HepG2 (cell line): ENCODE measurements at regions not wholly inside any gene's neighbourhood (a gene's known extent, or its start where the extent isn't known, plus 50 kb on each side); places are given as distances from the start of the nearest gene placed in this dataset.

Experiments
- ATAC-seq: fragments of 200-7000 bp; cut with Tn5 transposase; 3 replicates; pipeline ENCODE4 v1.9.1; 2020; ENCODE audit warnings: mild to moderate bottlenecking, moderate library complexity
- BruUV-seq: library from RNA; stranded (reverse); fragments of 400-500 nt; replicated peaks from 2 replicates; lab custom pipeline; 2021; lab: Mats Ljungman, UMichigan
- CTCF ChIA-PET: fragments of 300-600 bp; formaldehyde crosslinking; extraction: SDS; loops from one replicate; lab custom pipeline; 2021; ENCODE audit warnings: low total read pairs, inconsistent platforms, low intra/inter-chr PET ratio; lab: Yijun Ruan, JAX
- POLR2A ChIA-PET: fragments of 350-600 bp; sonication (Branson Sonifier 250); formaldehyde crosslinking; loops from one replicate; lab custom pipeline; 2020; ENCODE audit warnings: antibody characterized with exemption, inconsistent platforms; lab: Yijun Ruan, JAX
- DNase-seq: peaks from one replicate; pipeline ENCODE4 v3.0.0-alpha.2; 2015; ENCODE audit warnings: low spot score
- FAIRE-seq: peaks from 3 replicates; lab custom pipeline; 2011; peaks lifted over from hg19 to GRCh38; lab: Jason Lieb, UNC
- H2AFZ ChIP-seq: one replicate; pipeline ENCODE4 v1.6.1; 2011; ENCODE audit warnings: low read length, inconsistent platforms
- H3K27ac ChIP-seq: fragments of 300-600 bp; 3 replicates; pipeline ENCODE4 v1.8.0; 2011; ENCODE audit warnings: mixed run types, mild to moderate bottlenecking, mixed read lengths, low read length, inconsistent platforms; ENCODE audit not compliant: insufficient read depth; ENCODE audit errors: extremely low read length
- H3K27me3 ChIP-seq, 2 experiments: fragments of 200-600 bp in 1 of 2; 2 replicates in 1 of 2; 3 replicates in 1 of 2; pipeline versions ENCODE4 v1.6.0 to v1.8.0; 2011; ENCODE audit warnings: low read length in 2 of 2, mild to moderate bottlenecking in 2 of 2, moderate library complexity in 2 of 2, inconsistent platforms in 1 of 2; ENCODE audit not compliant: insufficient read depth in 2 of 2, control insufficient read depth in 1 of 2
- H3K36me3 ChIP-seq, 2 experiments: fragments of 200-600 bp in 1 of 2; replicated peaks in 1 of 2; 2 replicates in 1 of 2; 3 replicates in 1 of 2; pipeline versions ENCODE4 v1.5.1 to v1.8.0; 2011; ENCODE audit warnings: low read length in 2 of 2, inconsistent platforms in 1 of 2; ENCODE audit not compliant: insufficient read depth in 2 of 2, control insufficient read depth in 1 of 2
- H3K4me1 ChIP-seq: 2 replicates; pipeline ENCODE4 v1.5.1; 2012; ENCODE audit warnings: low read length, inconsistent platforms; ENCODE audit not compliant: insufficient read depth
- H3K4me2 ChIP-seq: 2 replicates; pipeline ENCODE4 v1.6.0; 2011; ENCODE audit warnings: low read depth, low read length, inconsistent platforms
- H3K4me3 ChIP-seq, 3 experiments: fragments of 200-600 bp in 1 of 3; sonication (generic), shearing (Covaris generic) in 1 of 3; replicated peaks in 1 of 3; 2 replicates each; pipeline ENCODE4 v1.5.1; 2011 to 2016; ENCODE audit warnings: low read length in 3 of 3, inconsistent platforms in 2 of 3, low read depth in 2 of 3, mild to moderate bottlenecking in 2 of 3, control low read depth in 1 of 3, mixed read lengths in 1 of 3; ENCODE audit not compliant: insufficient read depth in 1 of 3
- H3K79me2 ChIP-seq: one replicate; pipeline ENCODE4 v1.6.1; 2011; ENCODE audit warnings: low read length, inconsistent platforms; ENCODE audit not compliant: insufficient read depth
- H3K9ac ChIP-seq: 2 replicates; pipeline ENCODE4 v1.6.0; 2011; ENCODE audit warnings: mild to moderate bottlenecking, low read depth, low read length, inconsistent platforms; ENCODE audit not compliant: insufficient read depth
- H3K9me3 ChIP-seq: 2 replicates; pipeline ENCODE4 v1.5.1; 2012; ENCODE audit warnings: mild to moderate bottlenecking, low read length
- H4K20me1 ChIP-seq: 2 replicates; pipeline ENCODE4 v1.6.0; 2011; ENCODE audit warnings: inconsistent platforms, mild to moderate bottlenecking, low read length, moderate library complexity; ENCODE audit not compliant: insufficient read depth
- AHDC1 ChIP-seq: sonication (generic); formaldehyde crosslinking; IDR thresholded peaks from 2 replicates; pipeline ENCODE4 v1.5.1; 2020; ENCODE audit warnings: mild to moderate bottlenecking, missing genetic modification reagents, borderline replicate concordance
- GATAD2A ChIP-seq: IDR thresholded peaks from 2 replicates; pipeline ENCODE4 v1.6.1; 2016
- IRF9 ChIP-seq: sonication (generic); formaldehyde crosslinking; IDR thresholded peaks from 2 replicates; pipeline ENCODE4 v1.8.0; 2022; ENCODE audit warnings: missing genetic modification reagents, mild to moderate bottlenecking, borderline replicate concordance
- KDM1A ChIP-seq: IDR thresholded peaks from 2 replicates; pipeline ENCODE4 v1.6.1; 2016; ENCODE audit warnings: missing compliant biosample characterization
- KMT2B ChIP-seq: IDR thresholded peaks from 2 replicates; pipeline ENCODE4 v1.6.1; 2016; ENCODE audit warnings: missing genetic modification reagents, missing compliant biosample characterization
- RBM22 ChIP-seq: fragments of 200-400 bp; formaldehyde crosslinking; optimal IDR thresholded peaks from 2 replicates; pipeline ENCODE3; 2017; ENCODE audit warnings: mild to moderate bottlenecking, low read length, moderate library complexity
- RCOR2 ChIP-seq: IDR thresholded peaks from 2 replicates; pipeline ENCODE4 v1.6.1; 2016; ENCODE audit warnings: missing biosample characterization, missing genetic modification reagents
- RXRB ChIP-seq: IDR thresholded peaks from 2 replicates; pipeline ENCODE4 v1.6.1; 2016; ENCODE audit warnings: borderline replicate concordance, missing genetic modification reagents, missing compliant biosample characterization
- SALL1 ChIP-seq: sonication (generic); formaldehyde crosslinking; IDR thresholded peaks from 2 replicates; pipeline ENCODE4 v1.8.0; 2022; ENCODE audit warnings: mild to moderate bottlenecking, missing genetic modification reagents
- SOX13 ChIP-seq, 3 experiments: fragments of 450-650 bp in 1 of 3; sonication (generic) in 1 of 3; formaldehyde crosslinking in 1 of 3; IDR thresholded peaks in 2 of 3; conservative IDR thresholded peaks in 1 of 3; 2 replicates each; pipeline versions ENCODE4 v1.5.0 to v1.6.1; 2016 to 2020; ENCODE audit warnings: antibody characterized with exemption in 1 of 3, mild to moderate bottlenecking in 1 of 3, missing compliant biosample characterization in 1 of 3, missing genetic modification reagents in 1 of 3, moderate library complexity in 1 of 3
- ZBTB21 ChIP-seq: sonication (generic); formaldehyde crosslinking; IDR thresholded peaks from 2 replicates; pipeline ENCODE4 v1.4.0; 2020; ENCODE audit warnings: missing genetic modification reagents
- ZNF143 ChIP-seq: sonication (generic); formaldehyde crosslinking; IDR thresholded peaks from 2 replicates; pipeline ENCODE4 v1.4.0; 2020; ENCODE audit warnings: missing genetic modification reagents
- ZNF772 ChIP-seq: sonication (generic); formaldehyde crosslinking; IDR thresholded peaks from 2 replicates; pipeline ENCODE4 v1.5.0; 2020; ENCODE audit warnings: mild to moderate bottlenecking, missing genetic modification reagents
- WGBS: methylation state at CpG from one replicate; pipeline ENCODE4 v1.1.6; 2017; ENCODE audit warnings: low lambda C conversion rate; 5-methylcytosine and 5-hydroxymethylcytosine counted together
- in situ Hi-C: cut with HindIII; loops from 2 replicates; pipeline ENCODE4 v1.10.0; 2017; ENCODE audit warnings: low pct_unique_long_range_greater_than_20kb; ENCODE audit not compliant: extremely low pct_ligation_motif_present
- intact Hi-C: fragments of 100-400 bp; cut with micrococcal nuclease; formaldehyde crosslinking; loops from one replicate; pipeline ENCODE4 v1.10.0; 2022; ENCODE audit not compliant: unreplicated experiment
- TF ChIP-seq, protein P1 (sequence below): sonication (generic); formaldehyde crosslinking; IDR thresholded peaks from 2 replicates; pipeline ENCODE4 v1.5.0; 2020; ENCODE audit warnings: mild to moderate bottlenecking, missing genetic modification reagents, moderate library complexity

DNA sequence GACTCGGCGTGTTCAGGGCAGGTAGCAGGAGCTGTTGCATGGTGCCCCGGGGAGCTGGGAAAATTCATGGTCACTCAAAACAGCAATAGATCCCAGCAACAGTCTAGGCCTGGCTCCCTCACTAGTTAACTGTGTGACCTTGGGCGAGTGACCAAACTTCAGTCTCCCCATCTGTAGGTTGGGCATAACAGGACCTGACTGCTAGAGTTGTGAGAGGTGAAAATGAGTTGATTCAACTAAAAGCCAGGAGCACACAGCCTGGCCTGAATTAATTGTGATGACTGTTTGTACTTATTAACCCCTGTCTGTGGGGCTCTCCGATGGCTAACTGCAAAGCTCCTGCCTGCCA lies 306.9 kb downstream of the SOX9 start (continued):
- TF ChIP-seq IRF9: no peak
- TF ChIP-seq KDM1A (CRISPR knock-in tag): peak; percentile 78
- TF ChIP-seq, all 625 proteins: peak for 15

DNA sequence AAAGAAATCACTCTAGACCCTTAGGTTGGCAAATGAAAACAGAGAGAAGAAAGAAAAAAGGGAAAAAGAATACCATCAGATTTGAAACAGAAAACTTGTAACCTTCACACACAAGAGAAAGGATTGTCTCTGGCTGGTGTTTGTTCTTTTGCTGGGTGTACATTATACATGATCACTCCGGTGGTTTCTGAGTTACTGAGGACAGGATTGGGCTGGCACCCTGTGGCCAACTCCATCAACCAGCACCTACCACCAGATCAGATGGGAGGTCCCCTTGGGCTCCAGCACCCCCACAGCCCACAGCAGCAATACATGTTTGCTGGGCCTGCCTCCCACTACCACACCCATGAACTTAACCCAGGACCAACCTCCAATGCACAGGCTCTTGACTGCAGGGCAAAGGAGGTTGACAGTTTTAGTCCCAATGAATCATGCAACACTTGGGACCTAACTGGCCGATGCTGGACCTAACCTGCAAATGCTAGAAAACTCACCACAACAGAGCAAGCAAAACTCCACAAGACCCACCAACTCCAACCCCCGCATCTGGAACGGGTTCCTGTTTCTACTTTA lies 308.3 kb downstream of the SOX9 start:
- H3K9me3 ChIP-seq: no peaks in the 10 kb centered on the region
- H3K27ac ChIP-seq: peak overlapping the region; percentile 1
- FAIRE-seq (no peak), ATAC-seq (peak; percentile 47), DNase-seq (no peak)
- no peaks in the 10 kb centered on the region for H4K20me1 ChIP-seq
- H3K9ac ChIP-seq: no peak overlapping the region
- H3K36me3 ChIP-seq: peaks cover 13 to 15% of the 10 kb centered on the region in 2 experiments; a peak in 4 of 5 replicates
- ChIA-PET POLR2A (no interaction called here), CTCF (no interaction called here)
- intact Hi-C loops (no loop called here), in situ Hi-C loops (no loop called here)
- H2AFZ ChIP-seq: no peak overlapping the region
- H3K79me2 ChIP-seq: peaks cover 69% of the 10 kb centered on the region
- peaks cover 96% of the 10 kb centered on the region for H3K4me1 ChIP-seq
- no peaks in the 10 kb centered on the region for H3K27me3 ChIP-seq
- no peak overlapping the region for H3K4me3 ChIP-seq
- no peak overlapping the region for H3K4me2 ChIP-seq
- 86% methylated on average over 4 of the region's 4 CpGs for WGBS
- no TSS peak for BruUV-seq
- 0 out of 2 replicates have a peak, but pooled peaks have one; percentile 23 for TF ChIP-seq KMT2B (CRISPR knock-in tag)
- no peak for TF ChIP-seq ZNF143 (CRISPR knock-in tag)
- TF ChIP-seq ZBTB21 (CRISPR knock-in tag): no peak
- peak; percentile 89 for TF ChIP-seq RBM22
- TF ChIP-seq GATAD2A: 0 out of 2 replicates have a peak, but pooled peaks have one; percentile 22
- no peak for TF ChIP-seq ZNF772 (CRISPR knock-in tag)
- 0 out of 2 replicates have a peak, but pooled peaks have one; percentile 13 for TF ChIP-seq SALL1
- 0 out of 2 replicates have a peak, but pooled peaks have one; percentile 27 for TF ChIP-seq AHDC1
- no peak for TF ChIP-seq SOX13 (IDR thresholded peaks at IDR 0.05)
- TF ChIP-seq SOX13 (CRISPR knock-in tag; conservative IDR thresholded peaks at IDR 0.05 in 1 of 2, IDR thresholded peaks at IDR 0.05 in 1 of 2): peak in 1 of 2 experiments; percentile 40; a peak in 2 of 4 replicates
- peak; percentile 20; the same call in 1 of the 2 replicates for TF ChIP-seq RXRB (CRISPR knock-in tag)
- TF ChIP-seq, protein P1, sequence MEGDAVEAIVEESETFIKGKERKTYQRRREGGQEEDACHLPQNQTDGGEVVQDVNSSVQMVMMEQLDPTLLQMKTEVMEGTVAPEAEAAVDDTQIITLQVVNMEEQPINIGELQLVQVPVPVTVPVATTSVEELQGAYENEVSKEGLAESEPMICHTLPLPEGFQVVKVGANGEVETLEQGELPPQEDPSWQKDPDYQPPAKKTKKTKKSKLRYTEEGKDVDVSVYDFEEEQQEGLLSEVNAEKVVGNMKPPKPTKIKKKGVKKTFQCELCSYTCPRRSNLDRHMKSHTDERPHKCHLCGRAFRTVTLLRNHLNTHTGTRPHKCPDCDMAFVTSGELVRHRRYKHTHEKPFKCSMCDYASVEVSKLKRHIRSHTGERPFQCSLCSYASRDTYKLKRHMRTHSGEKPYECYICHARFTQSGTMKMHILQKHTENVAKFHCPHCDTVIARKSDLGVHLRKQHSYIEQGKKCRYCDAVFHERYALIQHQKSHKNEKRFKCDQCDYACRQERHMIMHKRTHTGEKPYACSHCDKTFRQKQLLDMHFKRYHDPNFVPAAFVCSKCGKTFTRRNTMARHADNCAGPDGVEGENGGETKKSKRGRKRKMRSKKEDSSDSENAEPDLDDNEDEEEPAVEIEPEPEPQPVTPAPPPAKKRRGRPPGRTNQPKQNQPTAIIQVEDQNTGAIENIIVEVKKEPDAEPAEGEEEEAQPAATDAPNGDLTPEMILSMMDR (CRISPR knock-in tag): peak; percentile 44
- 0 out of 2 replicates have a peak, but pooled peaks have one; percentile 29 for TF ChIP-seq RCOR2 (CRISPR knock-in tag)
